Muscle layer of duodenum (tissue), 2 donors: ENCODE measurements at regions not wholly inside any gene's neighbourhood (a gene's known extent, or its start where the extent isn't known, plus 50 kb on each side); places are given as distances from the start of the nearest gene placed in this dataset.

ENCODE experiments used
- H3K27ac ChIP-seq: one replicate; pipeline ENCODE4 v1.7.0; 2013; ENCODE audit warnings: mild to moderate bottlenecking, low read length
- H3K27me3 ChIP-seq: one replicate; pipeline ENCODE4 v1.7.0; 2013; ENCODE audit warnings: low read depth, mild to moderate bottlenecking, control low read depth, low read length
- H3K36me3 ChIP-seq, 2 donors: one replicate each; pipeline ENCODE4 v1.7.0; 2013; ENCODE audit warnings: low read length in 2 of 2, control low read depth in 1 of 2, mild to moderate bottlenecking in 1 of 2; ENCODE audit not compliant: insufficient read depth in 2 of 2, control insufficient read depth in 1 of 2
- H3K4me1 ChIP-seq, 2 donors: one replicate each; pipeline ENCODE4 v1.7.0; 2013; ENCODE audit warnings: low read length in 2 of 2, mild to moderate bottlenecking in 2 of 2, control low read depth in 1 of 2, moderate library complexity in 1 of 2; ENCODE audit not compliant: insufficient read depth in 2 of 2, control insufficient read depth in 1 of 2
- H3K4me3 ChIP-seq, 2 donors: one replicate each; pipeline ENCODE4 v1.7.0; 2013; ENCODE audit warnings: low read length in 2 of 2, low read depth in 1 of 2, mild to moderate bottlenecking in 1 of 2
- H3K9me3 ChIP-seq, 2 donors: one replicate each; pipeline ENCODE4 v1.7.0; 2013; ENCODE audit warnings: low read length in 2 of 2, control low read depth in 1 of 2, mild to moderate bottlenecking in 1 of 2; ENCODE audit not compliant: control insufficient read depth in 1 of 2
- donor health status: healthy.

DNA sequence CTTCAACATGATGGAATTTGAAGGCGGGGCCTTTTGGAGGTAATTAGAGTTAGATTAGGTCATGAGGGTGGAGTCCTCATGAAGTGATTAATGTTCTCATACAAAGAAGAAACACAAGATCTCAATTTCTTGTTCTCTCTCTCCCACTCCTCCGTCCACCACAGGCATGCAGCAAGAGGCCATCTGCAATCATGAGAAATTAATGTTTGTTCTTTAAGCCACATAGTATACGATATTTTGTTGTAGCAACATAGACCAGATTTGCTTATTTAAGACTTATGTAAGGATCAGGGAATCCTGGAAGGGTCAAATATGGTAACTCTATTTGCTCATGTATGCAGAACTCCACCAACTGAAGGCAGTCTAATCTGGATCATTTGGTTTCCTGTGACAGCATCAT lies 429.0 kb downstream of the LRIG3 start:
- no peak overlapping the region for H3K27ac ChIP-seq
- no peaks in the 10 kb centered on the region for H3K27me3 ChIP-seq
- no peaks in the 10 kb centered on the region for H3K4me1 ChIP-seq
- no peaks in the 10 kb centered on the region for H3K9me3 ChIP-seq
- no peaks in the 10 kb centered on the region for H3K36me3 ChIP-seq
- no peak overlapping the region for H3K4me3 ChIP-seq

DNA sequence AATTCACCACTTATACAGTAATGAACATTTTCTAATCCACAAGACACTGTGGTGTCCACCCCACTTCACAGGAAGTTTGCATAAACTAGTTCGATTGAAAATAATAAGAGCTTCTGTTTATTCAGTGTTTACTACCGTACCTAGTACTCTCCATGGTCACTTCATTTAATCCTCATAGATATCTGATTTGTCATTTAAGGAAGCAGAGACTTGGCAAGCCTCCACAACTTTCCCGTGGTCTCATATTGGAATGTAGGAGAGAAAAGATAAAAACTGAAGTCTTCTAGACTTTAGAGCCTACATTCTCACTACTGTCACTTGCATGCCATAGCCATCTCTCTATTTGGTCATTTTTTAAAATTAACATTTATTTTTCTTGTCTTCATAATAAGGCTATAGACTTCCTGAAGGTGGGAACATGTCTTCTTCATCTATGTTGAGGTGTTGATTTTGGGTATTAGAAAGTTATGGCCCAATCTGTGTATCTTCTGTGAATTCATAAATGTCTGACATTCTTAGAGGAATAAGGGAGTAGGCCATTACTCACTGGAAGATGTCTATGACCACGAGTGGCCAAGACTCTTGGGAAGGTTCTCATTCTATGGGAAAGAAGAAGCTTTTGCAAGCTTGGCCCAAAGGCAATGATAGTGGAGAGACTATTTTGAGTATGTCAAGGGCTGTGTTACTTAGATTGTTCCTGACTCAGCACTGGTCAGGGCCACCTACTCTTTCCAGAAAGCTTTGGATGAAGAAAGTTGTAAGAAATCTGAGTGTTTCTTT lies 423.7 kb downstream of the LRIG3 start:
- H3K4me3 ChIP-seq = no peak overlapping the region
- no peaks in the 10 kb centered on the region for H3K9me3 ChIP-seq
- peaks cover 0 to under 1% of the 10 kb centered on the region in 2 donors for H3K4me1 ChIP-seq
- no peaks in the 10 kb centered on the region for H3K27me3 ChIP-seq
- H3K27ac ChIP-seq = no peak overlapping the region
- no peaks in the 10 kb centered on the region for H3K36me3 ChIP-seq

DNA sequence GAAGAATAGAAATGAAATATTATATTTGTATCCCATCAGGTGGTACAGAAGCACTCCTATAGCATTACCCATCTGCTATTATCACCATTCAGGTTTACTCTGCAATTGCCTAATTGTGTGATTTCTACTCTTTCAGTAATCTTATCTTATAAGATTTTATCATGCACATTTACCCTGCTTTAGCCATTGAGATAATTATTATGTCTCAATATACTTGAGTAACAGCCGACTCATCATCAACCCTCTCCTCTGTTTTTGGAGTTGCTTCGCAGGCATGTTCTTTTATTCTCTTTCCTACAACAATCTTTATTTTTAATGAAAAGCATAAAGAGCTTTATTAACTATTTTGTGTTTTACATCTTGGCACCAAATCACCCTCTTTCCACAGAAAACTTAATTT lies 419.9 kb downstream of the LRIG3 start:
- Histone ChIP-seq H3K4me1 (peaks cover 0 to 12% of the 10 kb centered on the region in 2 donors), H3K4me3 (no peak overlapping the region), H3K27ac (no peak overlapping the region), H3K36me3 (no peaks in the 10 kb centered on the region), H3K27me3 (no peaks in the 10 kb centered on the region), H3K9me3 (no peaks in the 10 kb centered on the region)

DNA sequence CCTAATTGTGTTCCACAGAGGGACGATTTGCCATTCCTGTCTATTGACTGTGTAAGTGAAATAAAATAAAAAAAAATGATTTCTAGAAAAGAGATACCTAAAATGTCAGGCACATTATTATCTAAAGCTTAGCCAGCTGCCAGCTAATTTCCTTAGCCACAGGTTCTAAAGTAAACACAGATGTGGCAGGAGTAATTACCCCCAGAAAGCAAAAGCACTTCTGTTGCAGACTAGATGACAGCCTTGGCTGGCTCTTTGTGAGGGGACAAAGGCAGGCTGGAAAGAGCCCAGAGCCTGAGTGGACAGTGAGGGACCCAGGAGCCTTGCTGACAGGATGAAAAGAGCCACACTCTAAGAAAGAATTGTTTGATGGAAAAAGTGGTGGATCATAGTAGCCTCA lies 418.1 kb downstream of the LRIG3 start:
- Histone ChIP-seq H3K27me3 (no peaks in the 10 kb centered on the region), H3K9me3 (no peaks in the 10 kb centered on the region), H3K4me3 (no peak overlapping the region), H3K27ac (no peak overlapping the region), H3K36me3 (no peaks in the 10 kb centered on the region), H3K4me1 (peaks cover 0 to 12% of the 10 kb centered on the region in 2 donors)

DNA sequence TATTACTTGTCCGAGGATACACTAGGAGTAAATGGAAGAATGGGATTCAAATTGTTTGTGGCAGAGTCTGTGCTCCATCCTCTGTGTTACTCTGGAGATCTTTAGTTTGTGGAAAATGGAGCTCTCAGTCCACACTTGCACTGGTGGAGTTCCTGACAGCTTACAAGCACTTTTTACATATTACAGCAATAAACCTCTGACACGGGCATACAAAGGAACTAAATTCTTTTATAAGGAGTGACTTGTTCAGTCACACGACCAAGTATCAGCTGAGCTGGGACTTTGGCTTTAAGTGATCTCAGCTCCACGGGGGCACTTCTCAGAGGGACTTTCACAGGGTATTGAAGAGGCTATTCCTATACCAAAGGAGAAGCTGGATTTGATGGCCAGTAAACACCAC lies 417.5 kb downstream of the LRIG3 start:
- Histone ChIP-seq H3K27me3 (no peaks in the 10 kb centered on the region), H3K27ac (no peak overlapping the region), H3K4me3 (no peak overlapping the region)

DNA sequence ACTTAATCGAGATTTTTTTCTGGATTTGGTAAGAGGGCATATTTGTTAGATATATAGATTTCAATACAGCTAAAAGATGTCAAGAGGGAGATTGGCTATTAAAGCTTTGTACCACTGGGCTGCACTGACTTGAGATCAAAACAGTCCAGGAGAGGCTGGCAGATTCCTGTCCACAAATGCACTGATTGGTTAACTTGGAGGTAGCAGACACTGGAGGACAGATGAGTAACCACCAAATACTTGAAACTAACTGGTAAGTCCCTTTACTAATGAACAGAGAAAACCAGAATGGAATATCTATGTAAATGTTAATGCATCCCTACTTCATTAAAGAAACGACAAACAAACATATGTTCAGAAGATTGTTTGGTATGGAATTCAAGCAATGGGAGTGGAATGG lies 416.6 kb downstream of the LRIG3 start:
- Histone ChIP-seq H3K27ac (no peak overlapping the region), H3K36me3 (no peaks in the 10 kb centered on the region), H3K27me3 (no peaks in the 10 kb centered on the region), H3K4me1 (peaks cover 0 to 12% of the 10 kb centered on the region in 2 donors), H3K4me3 (no peak overlapping the region), H3K9me3 (no peaks in the 10 kb centered on the region)

More for the DNA sequence above, 417.5 kb downstream of the LRIG3 start:
- peaks cover 0 to 12% of the 10 kb centered on the region in 2 donors for H3K4me1 ChIP-seq
- no peaks in the 10 kb centered on the region for H3K9me3 ChIP-seq
- H3K36me3 ChIP-seq = no peaks in the 10 kb centered on the region

DNA sequence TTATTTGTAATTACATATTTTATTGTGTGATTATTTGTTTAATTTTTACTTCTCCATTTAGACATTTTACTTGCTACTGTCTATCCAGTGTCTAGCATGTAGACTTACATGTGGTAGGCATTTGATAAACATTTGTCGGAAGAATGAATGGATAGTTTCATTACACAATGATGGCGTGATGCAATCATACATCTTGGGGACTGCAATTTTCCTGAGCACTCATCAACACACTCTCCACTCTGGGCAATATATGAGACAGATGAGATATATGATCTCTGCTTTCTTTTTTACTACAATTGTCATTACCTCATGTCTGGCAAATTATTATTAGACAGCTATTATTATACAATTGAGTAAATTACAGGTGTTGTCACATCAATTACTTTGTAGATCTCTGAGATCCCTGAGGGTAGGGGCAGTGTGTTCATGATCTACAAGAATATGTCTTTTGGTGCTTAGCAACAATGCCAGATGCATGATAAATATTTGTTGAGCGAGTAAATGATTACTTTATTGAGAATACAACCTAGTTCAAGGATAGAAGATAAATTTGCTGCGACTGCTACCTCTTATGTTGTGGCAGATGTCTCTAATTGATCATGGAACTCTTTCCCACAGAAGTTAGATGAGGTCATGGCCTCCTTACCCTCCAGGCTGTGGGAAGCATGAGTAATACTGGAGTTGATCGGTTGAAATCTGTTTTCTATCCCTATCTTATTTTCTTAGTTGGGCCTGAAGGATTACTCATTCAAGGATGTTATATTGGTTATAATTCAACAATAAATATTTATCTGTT lies 416.0 kb downstream of the LRIG3 start:
- peaks cover 0 to 12% of the 10 kb centered on the region in 2 donors for H3K4me1 ChIP-seq
- H3K36me3 ChIP-seq = no peaks in the 10 kb centered on the region
- H3K4me3 ChIP-seq = no peak overlapping the region
- no peaks in the 10 kb centered on the region for H3K9me3 ChIP-seq
- H3K27ac ChIP-seq = no peak overlapping the region
- H3K27me3 ChIP-seq = no peaks in the 10 kb centered on the region

DNA sequence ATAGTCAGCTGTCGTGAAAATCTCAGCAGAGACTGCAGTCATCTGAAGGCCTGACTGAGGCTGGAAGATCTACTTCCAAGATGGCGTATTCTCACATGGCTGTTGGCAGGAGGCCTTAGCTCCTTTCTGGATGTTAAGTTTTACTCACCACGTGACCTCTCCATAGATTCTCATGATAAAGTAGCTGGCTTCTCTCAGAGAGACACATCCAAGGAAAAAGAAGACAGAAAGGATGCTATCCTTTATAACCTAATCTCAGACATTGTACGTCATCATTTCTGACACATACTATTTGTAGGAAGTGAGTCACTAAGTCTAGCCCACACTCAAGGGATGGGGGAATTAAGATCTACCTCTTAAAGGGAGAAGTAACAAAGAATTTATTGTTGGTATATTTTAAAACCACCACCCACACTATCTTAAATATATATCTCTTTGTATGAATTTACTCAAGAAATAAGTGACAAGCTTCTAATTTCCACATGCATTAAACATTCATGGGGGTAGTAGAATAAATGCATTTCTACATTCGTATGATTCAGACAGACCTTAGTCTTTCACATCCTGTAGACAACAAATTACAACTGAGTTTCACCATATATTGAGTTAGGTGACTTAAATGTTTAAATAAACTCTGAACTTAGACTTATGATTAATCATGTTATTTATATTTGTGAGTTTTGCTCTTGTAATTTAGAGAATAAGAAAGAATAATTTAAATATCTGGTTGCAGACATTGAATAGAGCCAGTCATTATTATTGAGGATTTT lies 411.0 kb downstream of the LRIG3 start:
- H3K4me1 ChIP-seq = no peaks in the 10 kb centered on the region
- no peak overlapping the region for H3K27ac ChIP-seq
- no peaks in the 10 kb centered on the region for H3K36me3 ChIP-seq
- no peaks in the 10 kb centered on the region for H3K9me3 ChIP-seq
- no peak overlapping the region for H3K4me3 ChIP-seq
- H3K27me3 ChIP-seq = no peaks in the 10 kb centered on the region

DNA sequence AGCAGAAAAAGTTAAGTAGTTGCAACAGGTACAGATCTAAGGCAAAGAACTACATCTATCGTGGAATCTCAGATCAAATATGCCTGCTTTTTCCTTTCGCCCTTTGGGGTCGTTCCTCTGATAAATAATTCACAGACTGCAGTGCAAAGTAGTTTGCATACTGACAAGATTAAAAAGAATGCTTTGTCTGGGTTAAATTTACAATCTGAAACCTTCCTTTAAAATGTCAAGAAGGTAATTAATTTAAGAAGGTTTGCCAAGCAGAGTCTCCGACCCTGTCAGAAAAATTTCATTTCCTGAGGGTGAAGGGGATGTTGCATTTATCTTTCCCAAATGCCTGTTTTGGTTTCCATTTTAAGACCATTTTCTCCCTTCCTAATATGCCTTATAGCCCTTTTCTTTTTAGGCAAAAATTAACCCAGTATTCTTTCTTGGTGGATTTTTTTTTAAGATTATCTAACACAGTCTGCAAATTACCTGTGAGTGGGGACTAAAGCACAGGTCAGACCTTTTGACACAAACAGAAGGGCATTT lies 406.9 kb downstream of the LRIG3 start:
- no peaks in the 10 kb centered on the region for H3K4me1 ChIP-seq
- H3K36me3 ChIP-seq = no peaks in the 10 kb centered on the region
- no peak overlapping the region for H3K27ac ChIP-seq

DNA sequence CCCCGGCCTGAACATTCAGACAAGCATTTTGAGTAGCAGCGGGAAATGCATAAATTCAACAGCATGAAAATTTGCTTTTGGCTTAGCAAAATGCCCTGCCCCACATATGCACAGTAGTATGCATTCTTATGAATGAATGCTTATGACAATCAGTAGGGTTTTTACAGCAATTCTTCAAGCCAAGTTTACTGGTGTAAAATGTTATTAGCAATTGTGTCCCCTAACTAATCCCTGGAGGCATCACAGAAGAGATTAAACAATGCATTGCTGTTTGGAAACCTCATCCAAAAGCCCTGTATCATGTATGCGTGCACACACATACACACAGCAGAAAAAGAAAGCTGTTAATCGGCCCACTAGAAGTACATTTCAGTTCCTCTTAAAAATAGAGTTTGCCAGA lies 406.5 kb downstream of the LRIG3 start:
- Histone ChIP-seq H3K4me3 (no peak overlapping the region), H3K4me1 (no peaks in the 10 kb centered on the region), H3K27me3 (no peaks in the 10 kb centered on the region), H3K36me3 (no peaks in the 10 kb centered on the region), H3K27ac (no peak overlapping the region), H3K9me3 (peaks cover 0 to 10% of the 10 kb centered on the region in 2 donors)

More for the DNA sequence above, 406.9 kb downstream of the LRIG3 start:
- peaks cover 0 to 5% of the 10 kb centered on the region in 2 donors for H3K9me3 ChIP-seq
- no peak overlapping the region for H3K4me3 ChIP-seq
- H3K27me3 ChIP-seq = no peaks in the 10 kb centered on the region

DNA sequence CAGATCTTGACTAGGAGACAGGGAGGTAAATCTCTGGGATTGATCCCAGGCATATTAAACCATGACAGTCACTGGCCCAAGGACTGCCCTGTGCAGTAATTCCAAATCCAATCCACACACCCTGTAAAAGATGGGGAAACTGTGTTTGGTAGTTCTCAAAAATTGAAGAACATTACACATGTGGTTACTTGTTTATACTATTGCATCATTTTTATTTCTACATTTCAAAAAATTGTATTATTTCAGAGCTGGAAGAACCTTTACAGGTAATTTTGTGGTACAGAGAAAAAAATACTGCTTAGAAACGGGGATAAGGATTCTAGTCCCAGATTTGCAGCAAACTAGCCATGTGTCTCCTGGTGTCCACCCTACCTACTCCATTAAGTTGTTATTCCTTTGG lies 400.5 kb downstream of the LRIG3 start:
- no peaks in the 10 kb centered on the region for H3K36me3 ChIP-seq
- H3K27ac ChIP-seq = no peak overlapping the region
- no peaks in the 10 kb centered on the region for H3K4me1 ChIP-seq
- no peak overlapping the region for H3K4me3 ChIP-seq
- H3K9me3 ChIP-seq = peaks cover 0 to 10% of the 10 kb centered on the region in 2 donors
- H3K27me3 ChIP-seq = no peaks in the 10 kb centered on the region
